HG03196 (cell line): ENCODE measurements at regions not wholly inside any gene's neighbourhood (a gene's known extent, or its start where the extent isn't known, plus 50 kb on each side); places are given as distances from the start of the nearest gene placed in this dataset.
"Not testable (repeated sequence)": the region's sequence is repeated elsewhere in the genome, so short reads cannot be mapped to it uniquely, and the experiment has no call there.

Experiments
- ATAC-seq: cut with Tn5 transposase; IDR thresholded peaks from one replicate; pipeline ENCODE4 v1.9.1; 2021; ENCODE audit not compliant: unreplicated experiment

- not testable (repeated sequence) for ATAC-seq
Observed at GRCh38 chr7:13728430-13728829, 261.0 kb downstream of the ETV1 start.

- no peak for ATAC-seq
Observed at GRCh38 chr7:13731643-13732042, 257.8 kb downstream of the ETV1 start.

GRCh38 chr7:13737563-13737962 is 251.9 kb downstream of the ETV1 start:
- ATAC-seq = no peak

GRCh38 chr7:13742126-13742525 is 247.3 kb downstream of the ETV1 start:
- no peak for ATAC-seq

- no peak for ATAC-seq
Observed at GRCh38 chr7:13742811-13743210, 246.7 kb downstream of the ETV1 start.

GRCh38 chr7:13743226-13743625 is 246.2 kb downstream of the ETV1 start:
- no peak for ATAC-seq

GRCh38 chr7:13745530-13745929 is 243.9 kb downstream of the ETV1 start:
- ATAC-seq = no peak

GRCh38 chr7:13748998-13749397 is 240.5 kb downstream of the ETV1 start:
- ATAC-seq = no peak

- ATAC-seq = no peak
Observed at GRCh38 chr7:13749636-13750035, 239.8 kb downstream of the ETV1 start.

- ATAC-seq = no peak
Observed at GRCh38 chr7:13751766-13752165, 237.7 kb downstream of the ETV1 start.

- ATAC-seq = no peak
Observed at GRCh38 chr7:13757841-13758240, 231.6 kb downstream of the ETV1 start.

- ATAC-seq = not testable (repeated sequence)
Observed at GRCh38 chr7:13765853-13766252, 223.6 kb downstream of the ETV1 start.

- no peak for ATAC-seq
Observed at GRCh38 chr7:13770305-13770704, 219.2 kb downstream of the ETV1 start.

GRCh38 chr7:13774976-13775375 is 214.5 kb downstream of the ETV1 start:
- no peak for ATAC-seq

- no peak for ATAC-seq
Observed at GRCh38 chr7:13777242-13777641, 212.2 kb downstream of the ETV1 start.

GRCh38 chr7:13778967-13779366 is 210.5 kb downstream of the ETV1 start:
- ATAC-seq = no peak

GRCh38 chr7:13790611-13791010 is 198.9 kb downstream of the ETV1 start:
- no peak for ATAC-seq

- ATAC-seq = no peak
Observed at GRCh38 chr7:13792208-13792607, 197.3 kb downstream of the ETV1 start.

GRCh38 chr7:13793926-13794325 is 195.5 kb downstream of the ETV1 start:
- no peak for ATAC-seq

- ATAC-seq = no peak
Observed at GRCh38 chr7:13794581-13794980, 194.9 kb downstream of the ETV1 start.

- no peak for ATAC-seq
Observed at GRCh38 chr7:13797545-13797944, 191.9 kb downstream of the ETV1 start.

GRCh38 chr7:13800694-13801448 is 188.6 kb downstream of the ETV1 start:
- no peak for ATAC-seq

GRCh38 chr7:13801669-13802068 is 187.8 kb downstream of the ETV1 start:
- ATAC-seq = no peak
